ENCODE measurements at regions not wholly inside any gene's neighbourhood (a gene's known extent, or its start where the extent isn't known, plus 50 kb on each side); places are given as distances from the start of the nearest gene placed in this dataset.

DNA sequence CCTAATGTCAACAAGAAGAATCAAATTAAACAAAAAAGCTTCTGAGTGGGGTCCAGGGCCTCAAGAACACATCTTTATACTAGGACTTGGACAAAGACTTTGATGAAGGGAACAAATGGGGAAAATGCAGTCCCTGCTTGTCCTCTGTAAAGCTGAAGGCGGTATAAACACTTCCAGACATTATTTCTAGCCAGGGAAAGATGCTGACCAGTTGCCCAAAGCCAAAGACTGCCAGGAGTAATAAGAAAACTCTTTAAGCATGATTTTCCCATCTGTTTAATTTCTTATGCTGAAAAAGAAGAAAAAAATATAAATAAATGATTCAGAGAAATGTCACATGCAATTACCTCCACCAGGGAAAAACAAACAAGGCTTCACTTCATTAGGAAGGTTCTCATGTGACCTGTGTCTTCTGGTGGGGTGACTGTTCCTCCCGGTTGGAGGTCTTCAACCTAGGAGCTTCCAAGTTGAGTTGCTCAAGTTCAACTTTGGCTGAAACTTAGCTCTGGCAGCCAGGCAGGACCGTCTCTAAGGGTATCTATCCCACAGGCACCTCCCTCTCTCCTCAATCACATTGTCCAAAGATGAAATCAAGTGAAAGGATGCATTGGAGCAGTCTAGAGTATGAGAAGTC, 65.2 kb upstream of the KCNE2 start:
- TF ChIP-seq, protein P1, sequence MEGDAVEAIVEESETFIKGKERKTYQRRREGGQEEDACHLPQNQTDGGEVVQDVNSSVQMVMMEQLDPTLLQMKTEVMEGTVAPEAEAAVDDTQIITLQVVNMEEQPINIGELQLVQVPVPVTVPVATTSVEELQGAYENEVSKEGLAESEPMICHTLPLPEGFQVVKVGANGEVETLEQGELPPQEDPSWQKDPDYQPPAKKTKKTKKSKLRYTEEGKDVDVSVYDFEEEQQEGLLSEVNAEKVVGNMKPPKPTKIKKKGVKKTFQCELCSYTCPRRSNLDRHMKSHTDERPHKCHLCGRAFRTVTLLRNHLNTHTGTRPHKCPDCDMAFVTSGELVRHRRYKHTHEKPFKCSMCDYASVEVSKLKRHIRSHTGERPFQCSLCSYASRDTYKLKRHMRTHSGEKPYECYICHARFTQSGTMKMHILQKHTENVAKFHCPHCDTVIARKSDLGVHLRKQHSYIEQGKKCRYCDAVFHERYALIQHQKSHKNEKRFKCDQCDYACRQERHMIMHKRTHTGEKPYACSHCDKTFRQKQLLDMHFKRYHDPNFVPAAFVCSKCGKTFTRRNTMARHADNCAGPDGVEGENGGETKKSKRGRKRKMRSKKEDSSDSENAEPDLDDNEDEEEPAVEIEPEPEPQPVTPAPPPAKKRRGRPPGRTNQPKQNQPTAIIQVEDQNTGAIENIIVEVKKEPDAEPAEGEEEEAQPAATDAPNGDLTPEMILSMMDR (IDR thresholded peaks at IDR 0.05), result no peak
- ATAC-seq (ENCODE audit: low FRiP score) (no peak), DNase-seq (ENCODE audit: low spot score) (no peak)

DNA sequence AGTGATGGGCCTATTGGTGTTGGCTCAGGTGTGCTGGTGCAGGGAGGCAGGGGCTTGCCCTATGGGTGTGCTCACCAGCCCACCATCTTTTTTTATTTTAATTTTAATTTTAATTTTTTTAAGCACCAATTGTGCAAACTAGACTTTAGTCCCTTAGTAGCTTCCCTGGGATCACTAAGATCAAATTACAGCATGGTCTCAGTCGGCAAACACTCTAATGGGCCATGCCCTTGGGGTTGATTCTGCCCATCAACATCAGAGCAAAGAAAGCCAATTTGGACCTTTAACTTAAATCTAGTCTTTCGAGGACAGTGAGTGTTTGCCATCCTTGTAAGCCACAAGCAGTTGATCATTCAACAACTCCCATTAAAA, 64.7 kb upstream of the KCNE2 start:
- ATAC-seq (ENCODE audit: low FRiP score) (no peak), DNase-seq (ENCODE audit: low spot score) (no peak)
- TF ChIP-seq, protein P1 (IDR thresholded peaks at IDR 0.05), result no peak

DNA sequence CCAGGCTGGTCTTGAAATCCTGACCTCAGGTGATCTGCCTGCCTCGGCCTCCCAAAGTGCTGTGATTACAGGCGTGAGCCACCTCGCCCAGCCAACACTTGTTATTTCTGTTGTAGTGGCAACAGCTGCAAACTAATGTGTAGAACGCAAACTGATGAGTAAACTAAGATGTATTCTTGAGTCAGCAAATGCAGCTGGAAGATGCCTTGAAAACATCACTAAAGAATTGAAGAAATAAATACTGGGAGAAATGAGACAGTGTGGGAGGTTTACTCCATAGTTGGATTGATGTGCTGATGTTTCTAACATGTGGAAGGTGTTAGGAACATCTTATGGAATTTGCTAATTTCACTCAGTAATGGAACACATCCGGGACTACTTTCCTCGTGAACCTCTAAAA, 61.3 kb upstream of the KCNE2 start:
- DNase-seq (ENCODE audit: low spot score), result no peak
- no peak for ATAC-seq (ENCODE audit: low FRiP score)
- TF ChIP-seq, protein P1 (IDR thresholded peaks at IDR 0.05), result no peak

DNA sequence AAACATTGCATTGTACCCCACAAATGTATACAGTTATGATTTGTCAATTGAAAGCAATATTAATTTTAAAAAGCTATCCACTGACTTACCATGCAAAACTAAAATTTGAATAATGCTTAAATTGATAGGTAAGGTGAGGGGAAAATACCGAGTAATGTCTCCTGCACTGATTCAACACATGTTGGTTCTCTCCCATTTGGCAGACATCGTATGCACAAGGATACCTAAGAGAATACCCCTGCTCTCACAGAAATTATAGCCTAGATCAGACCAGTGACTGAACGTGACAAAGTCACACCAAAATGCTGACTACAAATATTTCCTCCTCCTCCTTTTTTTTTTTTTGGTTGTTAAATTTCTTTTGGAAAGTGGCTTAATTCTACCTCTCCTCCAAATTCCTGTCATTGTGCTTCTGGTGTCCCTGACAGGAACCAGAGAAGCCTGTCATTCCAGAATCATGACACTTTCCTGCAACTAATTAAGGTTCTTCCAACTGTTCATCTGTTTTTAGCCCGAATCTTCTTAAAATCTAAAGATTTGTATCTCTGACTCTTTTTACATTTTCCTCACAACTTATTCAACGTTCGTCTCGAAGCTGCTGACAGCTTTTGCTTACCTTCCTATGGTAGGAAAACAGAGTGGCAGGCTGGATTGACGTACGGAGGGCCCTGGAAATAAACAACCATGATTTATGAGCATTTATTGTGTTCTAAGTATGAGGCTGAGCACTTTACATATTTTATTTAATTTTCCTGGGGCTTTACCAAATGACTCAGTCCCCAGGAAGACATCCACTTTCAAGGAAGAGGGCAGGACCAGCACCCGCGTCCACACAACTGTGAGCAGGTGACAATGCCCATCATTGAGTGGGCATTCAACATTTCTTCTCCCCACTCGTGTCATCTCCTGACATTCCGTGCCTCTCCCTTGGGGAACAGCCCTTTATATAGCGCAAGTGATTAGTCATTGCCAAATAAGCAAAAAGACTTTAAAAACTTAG, 57.9 kb upstream of the KCNE2 start:
- ATAC-seq (ENCODE audit: low FRiP score) (no peak), DNase-seq (ENCODE audit: low spot score) (no peak)
- TF ChIP-seq, protein P1 (IDR thresholded peaks at IDR 0.05), result no peak

DNA sequence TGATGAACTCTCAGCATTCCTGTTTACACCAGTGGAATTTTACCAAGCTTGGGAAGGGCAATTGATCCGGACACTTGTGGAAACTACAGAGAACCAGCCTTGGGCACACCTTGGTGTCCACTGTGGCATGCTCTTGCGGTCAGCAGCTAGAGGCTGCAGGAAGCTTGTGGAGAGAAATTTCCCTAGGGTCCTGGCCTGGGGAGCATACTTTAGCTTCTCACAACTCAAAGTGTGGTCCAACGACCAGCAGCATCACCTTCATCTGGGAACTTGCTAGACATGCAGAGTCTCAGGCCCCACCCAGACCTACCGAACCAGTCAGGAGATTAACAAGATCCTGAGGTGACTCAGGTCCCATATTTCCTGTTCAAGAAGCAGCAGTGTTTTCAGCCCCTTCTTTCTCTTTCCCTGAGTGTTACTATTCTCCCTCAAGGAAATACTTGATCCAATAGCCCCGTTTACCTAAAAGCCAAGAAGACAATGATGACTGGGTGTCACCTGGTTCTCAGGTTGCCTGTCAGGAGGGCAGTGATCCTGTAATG, 55.7 kb upstream of the KCNE2 start:
- TF ChIP-seq, protein P1 (IDR thresholded peaks at IDR 0.05), result no peak
- ATAC-seq (ENCODE audit: low FRiP score), result no peak

DNA sequence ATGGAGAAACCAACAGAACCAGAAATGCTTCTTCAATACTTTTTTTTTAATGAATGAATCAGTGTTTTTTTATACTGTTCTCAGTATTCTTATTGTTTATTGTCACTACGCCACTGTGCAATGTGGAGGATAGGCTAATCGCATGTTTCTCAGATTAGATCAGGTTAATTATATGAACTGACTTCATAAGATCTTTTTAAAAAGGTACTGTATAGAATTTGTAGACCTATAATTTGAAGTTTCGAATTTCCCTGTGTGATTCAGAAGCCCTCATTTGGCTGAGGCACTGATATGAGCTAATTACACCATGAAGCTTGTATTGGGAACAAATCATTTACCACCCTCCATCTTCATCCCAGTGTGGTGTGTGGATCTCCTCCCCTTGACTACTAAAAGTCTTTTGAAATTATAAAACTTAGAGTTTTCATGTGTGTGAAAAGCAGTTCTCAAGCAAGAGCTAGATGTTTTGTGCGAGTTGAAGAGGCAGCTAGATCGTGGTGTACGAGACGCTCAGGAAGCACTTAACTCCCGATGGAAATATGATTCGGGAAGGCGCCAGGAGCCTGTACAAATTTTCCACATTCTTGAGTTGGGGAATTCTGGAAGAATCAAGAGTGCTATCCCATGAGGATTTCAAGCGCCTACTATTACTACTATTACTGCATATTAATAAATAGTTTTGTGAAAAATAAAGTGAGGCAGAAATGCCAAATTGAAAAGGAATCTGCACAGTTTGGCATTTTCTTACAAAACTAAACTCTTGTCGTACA, 52.1 kb upstream of the KCNE2 start:
- TF ChIP-seq, protein P1 (IDR thresholded peaks at IDR 0.05), result no peak
- ATAC-seq (ENCODE audit: low FRiP score) (no peak), DNase-seq (ENCODE audit: low spot score) (no peak)

More for the DNA sequence above, 55.7 kb upstream of the KCNE2 start:
- no peak for DNase-seq (ENCODE audit: low spot score)

All from omental fat pad (tissue), 3 donors.